DND-41 (cell line): ENCODE measurements at regions not wholly inside any gene's neighbourhood (a gene's known extent, or its start where the extent isn't known, plus 50 kb on each side); places are given as distances from the start of the nearest gene placed in this dataset.

Experiments used
- ATAC-seq: fragments of 200-7000 bp; cut with Tn5 transposase; 3 replicates; pipeline ENCODE4 v1.9.1; 2021; ENCODE audit warnings: low read depth; ENCODE audit not compliant: insufficient read depth
- DNase-seq: peaks from one replicate; pipeline ENCODE4 v3.0.0-alpha.2; 2020
- H2AFZ ChIP-seq: 2 replicates; pipeline ENCODE4 v1.6.0; 2012; ENCODE audit warnings: low read depth, low read length
- H3K27ac ChIP-seq: 2 replicates; pipeline ENCODE4 v1.5.1; 2012; ENCODE audit warnings: low read length, inconsistent platforms
- H3K27me3 ChIP-seq: fragments of 200-600 bp; sonication (generic); 2 replicates; pipeline ENCODE4 v1.6.0; 2012; ENCODE audit warnings: low read length, mild to moderate bottlenecking, inconsistent platforms; ENCODE audit not compliant: insufficient read depth, poor library complexity
- H3K36me3 ChIP-seq: 2 replicates; pipeline ENCODE4 v1.5.1; 2012; ENCODE audit warnings: low read length, inconsistent platforms; ENCODE audit not compliant: insufficient read depth
- H3K4me1 ChIP-seq: 2 replicates; pipeline ENCODE4 v1.5.1; 2012; ENCODE audit warnings: mild to moderate bottlenecking, low read length; ENCODE audit not compliant: insufficient read depth
- H3K4me2 ChIP-seq: 2 replicates; pipeline ENCODE4 v1.6.0; 2012; ENCODE audit warnings: mild to moderate bottlenecking, moderate library complexity, low read length, inconsistent platforms; ENCODE audit not compliant: insufficient read depth
- H3K4me3 ChIP-seq, 2 experiments: fragments of 200-600 bp in 1 of 2; shearing (Covaris generic) in 1 of 2; 2 replicates each; pipeline ENCODE4 v1.5.1; 2012 to 2016; ENCODE audit warnings: inconsistent platforms in 2 of 2, low read length in 2 of 2, mild to moderate bottlenecking in 2 of 2, low read depth in 1 of 2, moderate library complexity in 1 of 2
- H3K79me2 ChIP-seq: 2 replicates; pipeline ENCODE4 v1.6.0; 2012; ENCODE audit warnings: low read length, inconsistent platforms; ENCODE audit not compliant: insufficient read depth
- H3K9ac ChIP-seq: 2 replicates; pipeline ENCODE4 v1.6.0; 2012; ENCODE audit warnings: low read depth, mild to moderate bottlenecking, inconsistent platforms, low read length, moderate library complexity
- H3K9me3 ChIP-seq: 2 replicates; pipeline ENCODE4 v1.5.1; 2012; ENCODE audit warnings: low read length, moderate library complexity, mild to moderate bottlenecking, inconsistent platforms; ENCODE audit not compliant: insufficient read depth, severe bottlenecking
- H4K20me1 ChIP-seq: 2 replicates; pipeline ENCODE4 v1.6.0; 2012; ENCODE audit warnings: low read length; ENCODE audit not compliant: insufficient read depth
- CTCF ChIP-seq: IDR thresholded peaks from 2 replicates; pipeline ENCODE4 v1.5.1; 2012; ENCODE audit warnings: borderline replicate concordance, low read length, moderate library complexity, mild to moderate bottlenecking; ENCODE audit not compliant: poor library complexity, severe bottlenecking; ENCODE audit errors: extremely low read depth
- EZH2 ChIP-seq: IDR thresholded peaks from 3 replicates; pipeline ENCODE4 v1.6.1; 2012; ENCODE audit warnings: borderline replicate concordance, low read depth, mild to moderate bottlenecking, moderate library complexity, low read length, inconsistent platforms; ENCODE audit not compliant: severe bottlenecking

DNA sequence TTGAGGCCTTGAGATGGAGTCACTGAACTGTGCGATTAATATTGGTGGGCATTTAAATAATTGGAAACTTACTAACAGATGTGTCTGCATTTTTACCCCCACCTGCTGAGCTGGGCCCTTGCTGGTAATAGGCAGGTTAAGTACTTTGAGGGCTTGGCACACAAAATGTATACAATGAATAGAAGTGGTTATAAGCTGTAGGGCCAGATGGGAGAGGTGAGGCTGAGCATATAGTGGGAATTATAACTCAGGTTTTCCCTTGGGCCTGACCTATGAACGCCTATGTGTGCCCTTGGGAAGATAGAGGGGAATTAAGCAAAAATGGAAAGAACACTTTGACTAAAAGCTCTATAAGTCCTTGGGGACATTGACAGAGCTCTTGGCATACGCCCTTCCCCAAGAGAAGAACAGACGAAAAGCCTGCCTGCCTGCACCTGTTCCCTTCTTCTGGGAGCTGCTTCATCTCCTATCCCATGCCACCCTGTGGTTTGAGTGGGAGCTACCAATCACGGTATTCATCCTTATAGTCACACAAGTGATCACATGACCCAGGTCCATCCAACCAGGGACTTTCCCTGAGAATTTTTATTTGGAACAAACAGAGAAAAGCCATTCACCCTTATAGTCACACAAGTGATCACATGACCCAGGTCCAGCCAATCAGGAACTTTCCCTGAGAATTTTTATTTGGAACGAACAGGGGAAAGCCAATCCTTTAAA lies 260.7 kb upstream of the CSF3R start:
- ATAC-seq: no peak
- no peaks in the 10 kb centered on the region for H3K79me2 ChIP-seq
- no peak overlapping the region for H3K9ac ChIP-seq
- no peaks in the 10 kb centered on the region; the same call in 1 of the 2 replicates for H4K20me1 ChIP-seq
- H3K27ac ChIP-seq: no peak overlapping the region
- no peak overlapping the region for H3K4me3 ChIP-seq
- no peak overlapping the region for H2AFZ ChIP-seq
- no peak overlapping the region for H3K4me2 ChIP-seq
- TF ChIP-seq EZH2 (no peak), CTCF (no peak)
- peaks cover 14% of the 10 kb centered on the region for H3K27me3 ChIP-seq
- no peaks in the 10 kb centered on the region for H3K9me3 ChIP-seq
- H3K36me3 ChIP-seq: no peaks in the 10 kb centered on the region
- H3K4me1 ChIP-seq: no peaks in the 10 kb centered on the region
- no peak for DNase-seq

- DNase-seq (no peak), ATAC-seq (no peak)
- Histone ChIP-seq H3K79me2 (no peaks in the 10 kb centered on the region), H3K36me3 (no peaks in the 10 kb centered on the region), H3K27ac (no peak overlapping the region), H3K4me1 (no peaks in the 10 kb centered on the region), H3K4me3 (no peak overlapping the region), H2AFZ (no peak overlapping the region), H3K9me3 (no peaks in the 10 kb centered on the region), H3K27me3 (peaks cover 20% of the 10 kb centered on the region), H4K20me1 (no peaks in the 10 kb centered on the region; the same call in 1 of the 2 replicates), H3K4me2 (no peak overlapping the region), H3K9ac (no peak overlapping the region)
- TF ChIP-seq CTCF: no peak
- no peak for TF ChIP-seq EZH2
Observed at GRCh38 chr1:36741066-36741465, 258.4 kb upstream of the CSF3R start.

DNA sequence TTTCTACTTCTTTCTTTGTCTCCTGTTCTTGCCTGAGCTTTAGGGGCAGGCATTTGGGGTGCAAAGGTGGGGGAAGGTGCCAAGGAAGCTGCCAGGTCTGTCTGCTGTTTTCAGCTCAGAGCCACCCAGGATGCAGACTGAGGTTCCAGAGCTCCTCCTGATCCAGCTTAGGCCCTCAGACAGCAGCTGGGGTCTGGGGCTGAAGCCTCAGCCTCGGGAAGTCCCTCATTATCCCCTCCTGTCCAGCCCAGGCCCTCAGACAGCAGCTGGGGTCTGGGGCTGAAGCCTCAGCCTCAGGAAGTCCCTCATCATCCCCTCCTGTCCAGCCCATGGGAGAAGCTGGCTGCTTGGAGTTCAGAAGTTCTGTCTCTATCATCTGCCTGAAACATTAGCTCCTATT lies 257.7 kb upstream of the CSF3R start:
- Histone ChIP-seq H3K27ac (no peak overlapping the region), H3K36me3 (no peaks in the 10 kb centered on the region), H3K4me3 (no peak overlapping the region), H3K4me2 (no peak overlapping the region), H2AFZ (no peak overlapping the region), H3K79me2 (no peaks in the 10 kb centered on the region), H3K9ac (no peak overlapping the region), H3K4me1 (no peaks in the 10 kb centered on the region), H3K9me3 (no peaks in the 10 kb centered on the region), H3K27me3 (peaks cover 20% of the 10 kb centered on the region), H4K20me1 (no peaks in the 10 kb centered on the region; the same call in 1 of the 2 replicates)
- ATAC-seq (no peak), DNase-seq (no peak)
- no peak for TF ChIP-seq CTCF

DNA sequence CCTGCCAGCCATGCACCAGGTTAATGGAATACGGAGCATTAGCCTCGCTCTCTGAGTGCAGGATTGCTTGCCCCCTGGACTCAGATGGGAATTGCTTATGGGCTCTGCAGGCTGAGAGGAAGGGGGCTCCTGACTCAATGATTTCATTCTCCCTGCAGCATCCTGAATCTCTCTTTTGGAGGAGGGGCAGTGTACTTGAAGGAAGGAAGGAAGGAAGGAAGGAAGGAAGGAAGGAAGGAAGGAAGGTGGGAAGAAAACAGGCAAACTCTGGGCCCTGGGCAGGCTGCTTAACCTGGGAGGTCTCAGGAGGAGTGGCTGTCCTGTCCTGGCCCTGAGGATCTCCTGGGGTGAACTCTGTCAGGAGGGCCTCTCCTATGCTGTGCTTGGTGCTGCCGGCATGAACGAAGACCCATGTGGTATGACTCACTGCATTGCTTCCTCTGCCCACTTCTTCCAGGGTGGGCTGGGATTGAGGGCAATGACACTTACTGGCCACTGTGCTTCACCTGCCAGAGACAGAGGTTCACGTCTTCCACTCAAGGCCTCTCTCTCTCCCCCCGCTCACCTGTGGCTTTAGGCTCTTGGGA lies 257.1 kb upstream of the CSF3R start:
- Histone ChIP-seq H3K4me1 (no peaks in the 10 kb centered on the region), H4K20me1 (no peaks in the 10 kb centered on the region; the same call in 1 of the 2 replicates), H3K27me3 (peaks cover 20% of the 10 kb centered on the region), H3K9ac (no peak overlapping the region), H2AFZ (no peak overlapping the region), H3K79me2 (no peaks in the 10 kb centered on the region), H3K36me3 (no peaks in the 10 kb centered on the region), H3K9me3 (no peaks in the 10 kb centered on the region), H3K4me2 (no peak overlapping the region), H3K4me3 (no peak overlapping the region), H3K27ac (no peak overlapping the region)
- ATAC-seq (no peak), DNase-seq (no peak)
- TF ChIP-seq CTCF (no peak), EZH2 (no peak)
